Esophagus squamous epithelium (tissue), 4 donors: ENCODE measurements at regions not wholly inside any gene's neighbourhood (a gene's known extent, or its start where the extent isn't known, plus 50 kb on each side); places are given as distances from the start of the nearest gene placed in this dataset.

Source experiments
- POLR2A ChIP-seq, 4 donors: fragments of 450-650 bp; IDR thresholded peaks; one replicate each; pipeline ENCODE4 v1.6.1; 2017; ENCODE audit warnings: antibody characterized with exemption in 4 of 4, mild to moderate bottlenecking in 4 of 4, moderate library complexity in 3 of 4
- TF ChIP-seq, protein P1 (sequence below), 6 experiments: fragments of 450-650 bp in 4 of 6; fragments of 200-600 bp in 2 of 6; sonication (generic) in 2 of 6; IDR thresholded peaks; one replicate each; pipeline ENCODE4 v1.5.1; 2016 to 2019; ENCODE audit warnings: antibody characterized with exemption in 6 of 6, mild to moderate bottlenecking in 4 of 6, moderate library complexity in 4 of 6

DNA sequence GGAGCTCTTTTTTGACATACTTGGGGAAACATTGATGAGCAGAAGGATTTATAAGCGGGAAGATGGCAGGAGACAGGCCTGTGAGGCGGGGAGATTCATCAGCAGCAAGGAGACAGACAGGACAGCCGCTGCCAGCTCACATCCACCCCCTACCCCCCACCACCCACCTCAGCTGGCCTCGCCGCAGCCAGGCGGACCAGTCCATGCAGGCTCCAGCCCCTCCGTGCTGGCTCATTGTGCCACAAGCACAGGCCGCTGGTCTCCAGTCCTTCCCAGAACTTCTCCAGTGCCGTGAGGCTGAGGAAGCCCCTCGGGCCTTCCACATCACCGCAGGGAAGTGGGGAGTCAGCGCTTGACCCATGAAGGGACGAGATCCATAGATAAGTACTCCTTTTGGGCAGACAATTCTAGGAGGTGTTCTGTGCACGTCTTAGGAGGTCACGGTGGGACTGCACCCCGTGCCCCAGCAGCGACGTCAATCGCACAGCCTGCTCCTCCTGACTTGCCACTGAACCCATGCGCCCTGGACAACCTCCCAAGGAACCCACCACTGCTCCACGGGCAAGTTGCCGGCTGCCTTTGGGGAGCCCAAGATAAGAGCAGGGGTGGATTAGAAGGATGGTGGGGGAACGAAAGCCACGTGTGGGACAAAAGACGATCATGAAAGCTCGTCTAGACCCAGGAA lies 323.6 kb downstream of the C16orf95 start:
- TF ChIP-seq, protein P1, sequence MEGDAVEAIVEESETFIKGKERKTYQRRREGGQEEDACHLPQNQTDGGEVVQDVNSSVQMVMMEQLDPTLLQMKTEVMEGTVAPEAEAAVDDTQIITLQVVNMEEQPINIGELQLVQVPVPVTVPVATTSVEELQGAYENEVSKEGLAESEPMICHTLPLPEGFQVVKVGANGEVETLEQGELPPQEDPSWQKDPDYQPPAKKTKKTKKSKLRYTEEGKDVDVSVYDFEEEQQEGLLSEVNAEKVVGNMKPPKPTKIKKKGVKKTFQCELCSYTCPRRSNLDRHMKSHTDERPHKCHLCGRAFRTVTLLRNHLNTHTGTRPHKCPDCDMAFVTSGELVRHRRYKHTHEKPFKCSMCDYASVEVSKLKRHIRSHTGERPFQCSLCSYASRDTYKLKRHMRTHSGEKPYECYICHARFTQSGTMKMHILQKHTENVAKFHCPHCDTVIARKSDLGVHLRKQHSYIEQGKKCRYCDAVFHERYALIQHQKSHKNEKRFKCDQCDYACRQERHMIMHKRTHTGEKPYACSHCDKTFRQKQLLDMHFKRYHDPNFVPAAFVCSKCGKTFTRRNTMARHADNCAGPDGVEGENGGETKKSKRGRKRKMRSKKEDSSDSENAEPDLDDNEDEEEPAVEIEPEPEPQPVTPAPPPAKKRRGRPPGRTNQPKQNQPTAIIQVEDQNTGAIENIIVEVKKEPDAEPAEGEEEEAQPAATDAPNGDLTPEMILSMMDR (IDR thresholded peaks at IDR 0.05), result no peak
- no peak for TF ChIP-seq POLR2A (IDR thresholded peaks at IDR 0.05)
